NB4 (cell line): ENCODE measurements at regions not wholly inside any gene's neighbourhood (a gene's known extent, or its start where the extent isn't known, plus 50 kb on each side); places are given as distances from the start of the nearest gene placed in this dataset.

Experiments used
- MAX ChIP-seq: IDR thresholded peaks from 2 replicates; pipeline ENCODE4 v1.6.1; 2011; ENCODE audit warnings: low read depth, low read length
- POLR2A ChIP-seq: IDR thresholded peaks from 2 replicates; pipeline ENCODE4 v1.6.1; 2011; ENCODE audit warnings: mild to moderate bottlenecking; ENCODE audit not compliant: insufficient read length; ENCODE audit errors: extremely low read depth
- TF ChIP-seq, protein P1 (sequence below): IDR thresholded peaks from one replicate; pipeline ENCODE4 v1.5.1; 2012; ENCODE audit warnings: low read depth, low read length

DNA sequence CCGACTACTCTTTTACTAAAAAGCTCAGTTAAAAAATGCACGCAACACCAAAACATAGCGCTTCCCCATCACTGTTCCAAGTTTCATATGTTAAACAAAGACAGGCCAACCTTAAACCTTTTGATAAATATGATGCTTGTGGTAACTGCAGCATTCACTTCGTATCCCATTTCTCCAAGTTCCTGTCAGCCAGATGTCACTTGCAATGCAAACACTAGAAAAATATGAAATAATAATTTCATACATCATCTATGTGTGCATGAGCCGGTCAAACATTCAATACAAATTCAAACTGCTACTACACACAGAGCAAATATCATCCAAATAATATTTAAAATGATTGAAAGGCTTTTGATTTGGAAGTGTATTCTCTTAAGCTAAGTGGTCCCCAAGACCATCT, 636.5 kb downstream of the LMO4 start:
- TF ChIP-seq, protein P1, sequence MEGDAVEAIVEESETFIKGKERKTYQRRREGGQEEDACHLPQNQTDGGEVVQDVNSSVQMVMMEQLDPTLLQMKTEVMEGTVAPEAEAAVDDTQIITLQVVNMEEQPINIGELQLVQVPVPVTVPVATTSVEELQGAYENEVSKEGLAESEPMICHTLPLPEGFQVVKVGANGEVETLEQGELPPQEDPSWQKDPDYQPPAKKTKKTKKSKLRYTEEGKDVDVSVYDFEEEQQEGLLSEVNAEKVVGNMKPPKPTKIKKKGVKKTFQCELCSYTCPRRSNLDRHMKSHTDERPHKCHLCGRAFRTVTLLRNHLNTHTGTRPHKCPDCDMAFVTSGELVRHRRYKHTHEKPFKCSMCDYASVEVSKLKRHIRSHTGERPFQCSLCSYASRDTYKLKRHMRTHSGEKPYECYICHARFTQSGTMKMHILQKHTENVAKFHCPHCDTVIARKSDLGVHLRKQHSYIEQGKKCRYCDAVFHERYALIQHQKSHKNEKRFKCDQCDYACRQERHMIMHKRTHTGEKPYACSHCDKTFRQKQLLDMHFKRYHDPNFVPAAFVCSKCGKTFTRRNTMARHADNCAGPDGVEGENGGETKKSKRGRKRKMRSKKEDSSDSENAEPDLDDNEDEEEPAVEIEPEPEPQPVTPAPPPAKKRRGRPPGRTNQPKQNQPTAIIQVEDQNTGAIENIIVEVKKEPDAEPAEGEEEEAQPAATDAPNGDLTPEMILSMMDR, result no peak
- no peak for TF ChIP-seq MAX
- no peak for TF ChIP-seq POLR2A
